Ovary (tissue), 7 donors: ENCODE measurements at regions not wholly inside any gene's neighbourhood (a gene's known extent, or its start where the extent isn't known, plus 50 kb on each side); places are given as distances from the start of the nearest gene placed in this dataset.

ENCODE experiments used
- DNase-seq, 5 donors: peaks; one replicate each; pipeline ENCODE4 v3.0.0-alpha.2; 2019 to 2020
- H3K27ac ChIP-seq, 2 donors: fragments of 200-600 bp; one replicate each; pipeline versions ENCODE4 v1.5.1 to v1.8.0; 2019 to 2022
- H3K27me3 ChIP-seq: fragments of 200-600 bp; one replicate; pipeline ENCODE4 v1.8.0; 2022
- H3K36me3 ChIP-seq: fragments of 200-600 bp; sonication (generic); one replicate; pipeline ENCODE4 v1.5.1; 2019
- H3K4me1 ChIP-seq: one replicate; pipeline ENCODE4 v1.8.1; 2013; ENCODE audit warnings: mild to moderate bottlenecking, moderate library complexity; ENCODE audit not compliant: insufficient read depth
- H3K4me3 ChIP-seq: fragments of 200-600 bp; sonication (generic); one replicate; pipeline ENCODE4 v1.5.1; 2017
- H3K9me3 ChIP-seq, 2 donors: fragments of 200-600 bp in 1 of 2; sonication (generic) in 1 of 2; one replicate each; pipeline versions ENCODE4 v1.5.1 to v1.8.1; 2013 to 2019; ENCODE audit warnings: mild to moderate bottlenecking in 1 of 2, moderate library complexity in 1 of 2
- CTCF ChIP-seq, 3 donors: fragments of 450-650 bp in 2 of 3; fragments of 200-600 bp in 1 of 3; IDR thresholded peaks; one replicate each; pipeline versions ENCODE4 v1.5.1 to v1.8.0; 2016 to 2022; ENCODE audit warnings: antibody characterized with exemption in 3 of 3, mild to moderate bottlenecking in 1 of 3
- EP300 ChIP-seq: sonication (generic); formaldehyde crosslinking; IDR thresholded peaks from one replicate; pipeline ENCODE4 v1.6.1; 2017; ENCODE audit warnings: antibody characterized with exemption
- POLR2A ChIP-seq: fragments of 450-650 bp; IDR thresholded peaks from one replicate; pipeline ENCODE4 v1.6.1; 2017; ENCODE audit warnings: antibody characterized with exemption, mild to moderate bottlenecking, moderate library complexity
- WGBS, 3 donors: extraction: QIAGEN DNeasy Blood & Tissue Kit in 1 of 3; methylation state at CpG; one replicate each; pipeline versions ENCODE4 v1.1.5 to v1.1.7; 2013 to 2017; 5-methylcytosine and 5-hydroxymethylcytosine counted together
- intact Hi-C, 4 donors: fragments of 100-400 bp; cut with DNase I; formaldehyde crosslinking; loops; one replicate each; pipeline versions ENCODE4 v1.11.0 to v1.15.1; 2022 to 2023
- donor health status: DM: no; HTN: no; CAD: no; lungs with moderate emphysema.
- donor health status: DM: no; HTN: no; CAD: no.
- donor health status: Bipolar disorder and iron deficiency.
- donor health status: DM: no; HTN: no; CAD: no.
- donor health status: DM: yes; HTN: yes; CAD: no.

GRCh38 chr6:3926150-3926482, 76.9 kb downstream of the FAM50B start:
- DNase-seq: no peak
- peaks cover 2% of the 10 kb centered on the region for H3K4me1 ChIP-seq
- H3K9me3 ChIP-seq: no peaks in the 10 kb centered on the region
- intact Hi-C loops: no loop called here
- no peak overlapping the region for H3K27ac ChIP-seq
- H3K4me3 ChIP-seq: no peak overlapping the region
- H3K27me3 ChIP-seq: no peaks in the 10 kb centered on the region
- TF ChIP-seq CTCF (IDR thresholded peaks at IDR 0.05): no peak
- TF ChIP-seq POLR2A: no peak
- TF ChIP-seq EP300: no peak
- no peaks in the 10 kb centered on the region for H3K36me3 ChIP-seq
- 37 to 45% (median 39%) methylated on average over 8 of the region's 8 CpGs for WGBS, 3 donors

GRCh38 chr6:3928111-3928510, 78.9 kb downstream of the FAM50B start:
- intact Hi-C loops: no loop called here
- no peak overlapping the region for H3K4me3 ChIP-seq
- TF ChIP-seq CTCF (IDR thresholded peaks at IDR 0.05) (no peak), POLR2A (no peak), EP300 (no peak)
- no peaks in the 10 kb centered on the region for H3K9me3 ChIP-seq
- H3K4me1 ChIP-seq: peaks cover 2% of the 10 kb centered on the region
- H3K27me3 ChIP-seq: no peaks in the 10 kb centered on the region
- 47 to 64% (median 54%) methylated on average over 5 of the region's 5 CpGs for WGBS, 3 donors
- DNase-seq: no peak
- H3K27ac ChIP-seq: no peak overlapping the region
- no peaks in the 10 kb centered on the region for H3K36me3 ChIP-seq

GRCh38 chr6:3929281-3929798, 80.2 kb downstream of the FAM50B start:
- Histone ChIP-seq H3K9me3 (no peaks in the 10 kb centered on the region), H3K27me3 (no peaks in the 10 kb centered on the region), H3K36me3 (no peaks in the 10 kb centered on the region), H3K4me1 (peaks cover 2% of the 10 kb centered on the region), H3K27ac (no peak overlapping the region), H3K4me3 (no peak overlapping the region)
- WGBS, 3 donors: 25 to 40% (median 38%) methylated on average over 6 of the region's 6 CpGs
- TF ChIP-seq EP300 (no peak), POLR2A (no peak), CTCF (IDR thresholded peaks at IDR 0.05) (no peak)
- DNase-seq: peak in 4 of 5 donors; percentile 26 to 57 (median 42)
- intact Hi-C loops: no loop called here

- no peak for TF ChIP-seq POLR2A
- no peak for TF ChIP-seq EP300
- no peak for TF ChIP-seq CTCF (IDR thresholded peaks at IDR 0.05)
- WGBS, 3 donors: 85 to 87% (median 86%) methylated on average over 2 of the region's 2 CpGs
- H3K36me3 ChIP-seq: no peaks in the 10 kb centered on the region
- no peaks in the 10 kb centered on the region for H3K9me3 ChIP-seq
- H3K27ac ChIP-seq: no peak overlapping the region
- H3K4me3 ChIP-seq: no peak overlapping the region
- no peaks in the 10 kb centered on the region for H3K27me3 ChIP-seq
- intact Hi-C loops: no loop called here
- no peaks in the 10 kb centered on the region for H3K4me1 ChIP-seq
- DNase-seq: no peak
Measured at GRCh38 chr6:3937438-3937837, 88.3 kb downstream of the FAM50B start.
